Endothelial cell of umbilical vein (primary cell): ENCODE measurements at regions not wholly inside any gene's neighbourhood (a gene's known extent, or its start where the extent isn't known, plus 50 kb on each side); places are given as distances from the start of the nearest gene placed in this dataset.

ENCODE experiments used
- CTCF ChIP-seq, 2 donors: IDR thresholded peaks; 1 replicate in 1 of 2; 2 replicates in 1 of 2; pipeline ENCODE4 v1.5.1; 2011; ENCODE audit warnings: low read length in 2 of 2, mild to moderate bottlenecking in 2 of 2, moderate library complexity in 2 of 2, control low read depth in 1 of 2, inconsistent platforms in 1 of 2, low read depth in 1 of 2; ENCODE audit not compliant: insufficient read depth in 1 of 2; ENCODE audit errors: extremely low read depth in 1 of 2
- EZH2 ChIP-seq: IDR thresholded peaks from 2 replicates; pipeline ENCODE4 v1.6.1; 2012; ENCODE audit warnings: borderline replicate concordance, low read depth, mild to moderate bottlenecking, moderate library complexity, low read length, inconsistent platforms; ENCODE audit not compliant: severe bottlenecking
- JUN ChIP-seq: IDR thresholded peaks from 2 replicates; pipeline ENCODE4 v1.6.1; 2011; ENCODE audit warnings: borderline replicate concordance, low read depth; ENCODE audit not compliant: insufficient read length, insufficient read depth
- MAX ChIP-seq: IDR thresholded peaks from 2 replicates; pipeline ENCODE4 v1.6.1; 2011; ENCODE audit not compliant: insufficient read depth, insufficient read length
- MYC ChIP-seq: IDR thresholded peaks from one replicate; pipeline ENCODE4 v1.6.1; 2011; ENCODE audit warnings: mild to moderate bottlenecking, low read depth, low read length
- POLR2A ChIP-seq: IDR thresholded peaks from 2 replicates; pipeline ENCODE4 v1.6.1; 2012; ENCODE audit warnings: low read depth, mild to moderate bottlenecking, control low read depth, low read length
- POLR2AphosphoS5 ChIP-seq: IDR thresholded peaks from 2 replicates; pipeline ENCODE4 v1.6.1; 2012; ENCODE audit warnings: low read depth, mild to moderate bottlenecking, control low read depth, low read length, moderate library complexity; ENCODE audit not compliant: insufficient read depth

GRCh38 chr16:85248342-85248741 lies 136.1 kb upstream of the CIBAR2 start:
- no peak for TF ChIP-seq POLR2A
- no peak for TF ChIP-seq CTCF (IDR thresholded peaks at IDR 0.05; ENCODE audit: extremely low read depth in 1 of 2, insufficient read depth in 1 of 2, low read depth in 1 of 2, low read length in 2 of 2)
- TF ChIP-seq POLR2AphosphoS5, result no peak
- TF ChIP-seq EZH2, result no peak
- no peak for TF ChIP-seq MAX
- no peak for TF ChIP-seq JUN
- no peak for TF ChIP-seq MYC
